ENCODE measurements at regions not wholly inside any gene's neighbourhood (a gene's known extent, or its start where the extent isn't known, plus 50 kb on each side); places are given as distances from the start of the nearest gene placed in this dataset.

- no peak overlapping the region for H3K4me3 ChIP-seq (ENCODE audit: low read depth, low read length)
- peak; percentile 83 for DNase-seq (ENCODE audit: low read depth)
- TF ChIP-seq CTCF (conservative IDR thresholded peaks at IDR 0.05; ENCODE audit: low read depth, low read length), result no peak
Measured at GRCh38 chr2:200225951-200226350, 80.5 kb upstream of the SPATS2L start.

DNA sequence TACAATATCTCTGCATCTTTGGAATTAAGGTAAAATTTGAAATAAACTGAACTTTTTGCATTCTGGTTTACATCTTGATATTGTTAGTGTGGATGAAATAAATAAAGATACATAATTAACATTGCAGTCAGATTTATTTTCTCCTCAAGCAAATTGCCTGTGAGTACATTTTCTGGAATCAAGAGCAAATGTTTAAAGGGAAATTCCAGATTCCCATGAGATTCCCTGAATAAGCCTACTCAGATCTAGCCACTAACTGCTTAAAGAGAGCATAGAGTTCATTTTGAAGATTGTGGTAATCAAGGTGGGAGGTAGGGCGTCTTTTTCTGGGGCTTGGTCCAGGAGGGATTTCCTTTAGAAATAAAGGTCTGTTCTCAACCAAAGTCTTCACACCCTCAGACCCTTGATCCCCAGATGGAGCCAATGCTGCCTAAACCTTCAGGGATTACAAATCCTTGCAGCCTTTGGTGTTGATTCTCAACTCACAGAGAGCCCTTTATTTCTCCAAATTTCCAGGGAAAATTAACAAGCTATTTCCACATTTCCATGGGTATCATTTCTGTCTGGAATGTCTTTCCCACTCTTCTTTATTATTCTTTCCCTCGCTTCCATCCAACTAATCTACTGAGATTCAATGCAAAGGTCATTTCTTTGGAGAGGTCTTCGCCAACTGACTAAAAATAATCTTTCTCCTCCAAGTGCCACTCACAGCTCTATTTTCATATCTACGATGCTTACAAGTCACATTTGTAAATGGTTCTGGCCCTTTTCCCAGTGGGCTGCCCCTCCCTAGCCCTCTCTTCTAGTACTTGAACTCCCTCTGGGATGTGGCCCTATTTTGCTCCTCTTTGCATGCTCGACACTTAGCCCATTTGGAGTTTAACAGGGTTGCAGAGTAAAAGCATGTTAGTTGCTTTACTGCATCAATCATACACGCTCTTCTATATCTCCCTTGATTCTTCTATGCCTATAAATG is 79.8 kb upstream of the SPATS2L start:
- no peak for DNase-seq (ENCODE audit: low read depth)
- no peak for TF ChIP-seq CTCF (conservative IDR thresholded peaks at IDR 0.05; ENCODE audit: low read depth, low read length)
- no peak overlapping the region for H3K4me3 ChIP-seq (ENCODE audit: low read depth, low read length)

DNA sequence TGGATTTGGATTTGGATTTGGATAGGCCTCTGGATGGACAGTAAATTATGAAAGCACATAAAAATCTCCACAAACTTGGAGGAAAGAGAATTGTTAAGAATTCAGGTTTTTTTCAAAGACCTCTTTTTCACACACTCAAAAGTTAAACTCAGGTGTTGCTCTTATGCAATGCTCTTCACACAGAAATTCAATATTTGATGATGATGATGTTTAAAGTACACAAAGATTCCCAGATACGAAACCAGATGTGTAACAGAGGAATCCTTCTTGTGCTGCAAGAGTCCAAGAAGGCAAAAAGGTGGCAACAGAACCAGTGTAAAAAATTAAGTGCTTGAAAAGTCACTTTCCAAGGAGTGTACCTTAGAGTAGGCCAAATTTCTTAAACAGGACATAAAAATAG is 75.8 kb upstream of the SPATS2L start:
- DNase-seq (ENCODE audit: low read depth), result no peak
- no peak for TF ChIP-seq CTCF (conservative IDR thresholded peaks at IDR 0.05; ENCODE audit: low read depth, low read length)

GRCh38 chr2:200235533-200235932 is 71.0 kb upstream of the SPATS2L start:
- H3K4me3 ChIP-seq (ENCODE audit: low read depth, low read length), result no peak overlapping the region
- DNase-seq (ENCODE audit: low read depth), result no peak

More for the DNA sequence above, 75.8 kb upstream of the SPATS2L start:
- no peak overlapping the region for H3K4me3 ChIP-seq (ENCODE audit: low read depth, low read length)

DNA sequence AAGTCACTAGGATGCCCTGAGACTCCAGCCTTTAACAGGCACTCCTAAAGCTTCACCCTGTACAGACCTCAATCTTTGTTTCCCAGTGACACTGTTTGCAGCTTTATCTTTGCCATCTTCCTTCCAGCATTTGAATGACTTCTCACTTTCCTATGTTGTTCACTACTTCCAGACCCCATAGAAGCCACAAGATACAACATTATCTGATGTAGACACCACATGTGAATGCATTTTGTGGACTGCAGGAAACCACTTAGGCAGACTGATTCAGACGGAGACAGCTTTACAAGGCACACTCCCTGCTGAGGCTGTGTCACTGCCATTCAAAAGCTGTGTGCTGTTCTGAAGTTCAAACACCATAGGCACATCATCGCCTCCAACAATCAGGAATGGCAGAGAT is 67.3 kb upstream of the SPATS2L start:
- H3K4me3 ChIP-seq (ENCODE audit: low read depth, low read length), result no peak overlapping the region
- DNase-seq (ENCODE audit: low read depth), result peak; percentile 62
- no peak for TF ChIP-seq CTCF (conservative IDR thresholded peaks at IDR 0.05; ENCODE audit: low read depth, low read length)

More at GRCh38 chr2:200235533-200235932, 71.0 kb upstream of the SPATS2L start:
- no peak for TF ChIP-seq CTCF (conservative IDR thresholded peaks at IDR 0.05; ENCODE audit: low read depth, low read length)

DNA sequence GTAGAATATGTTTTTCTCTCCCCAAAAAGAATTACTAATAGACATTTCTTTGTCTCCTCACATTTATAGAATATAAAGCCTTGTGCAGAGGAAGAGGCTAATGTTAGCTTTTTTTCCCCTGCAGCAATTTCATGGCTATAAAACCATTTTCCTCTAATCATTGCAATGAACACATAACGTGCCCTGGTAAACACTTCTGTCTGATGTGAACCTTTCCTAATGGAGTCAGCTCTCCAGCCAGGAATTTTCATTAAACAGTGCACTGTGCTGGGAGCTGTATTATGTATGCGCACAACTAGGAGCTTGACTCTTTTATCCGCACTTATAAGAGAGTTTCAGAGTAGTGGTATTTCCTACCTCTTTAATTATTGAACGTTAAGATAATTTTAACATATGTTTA is 63.9 kb upstream of the SPATS2L start:
- no peak for TF ChIP-seq CTCF (conservative IDR thresholded peaks at IDR 0.05; ENCODE audit: low read depth, low read length)
- no peak for DNase-seq (ENCODE audit: low read depth)
- no peak overlapping the region for H3K4me3 ChIP-seq (ENCODE audit: low read depth, low read length)

DNA sequence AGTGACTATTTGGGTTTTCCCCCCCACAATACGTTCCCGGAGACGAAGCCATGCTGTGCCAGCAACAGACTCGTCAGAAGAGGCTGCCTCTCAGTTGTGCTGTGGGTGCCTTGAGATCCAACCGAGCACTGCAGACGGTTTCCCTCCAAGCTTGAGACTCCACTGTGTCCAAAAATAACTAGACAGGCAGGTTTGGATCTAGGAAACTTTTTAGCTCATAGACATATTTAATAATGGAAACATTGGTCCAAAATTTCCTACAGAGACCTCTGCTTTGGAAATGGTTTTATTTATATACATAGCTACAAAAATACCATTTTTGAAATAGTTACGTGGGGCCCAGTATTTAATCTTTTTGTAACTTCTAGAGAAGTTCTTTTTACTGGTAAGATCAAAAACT is 63.1 kb upstream of the SPATS2L start:
- TF ChIP-seq CTCF (conservative IDR thresholded peaks at IDR 0.05; ENCODE audit: low read depth, low read length), result no peak
- DNase-seq (ENCODE audit: low read depth), result peak; percentile 17
- no peak overlapping the region for H3K4me3 ChIP-seq (ENCODE audit: low read depth, low read length)

Data from choroid plexus epithelial cell (primary cell).